ENCODE measurements at regions not wholly inside any gene's neighbourhood (a gene's known extent, or its start where the extent isn't known, plus 50 kb on each side); places are given as distances from the start of the nearest gene placed in this dataset.

DNA sequence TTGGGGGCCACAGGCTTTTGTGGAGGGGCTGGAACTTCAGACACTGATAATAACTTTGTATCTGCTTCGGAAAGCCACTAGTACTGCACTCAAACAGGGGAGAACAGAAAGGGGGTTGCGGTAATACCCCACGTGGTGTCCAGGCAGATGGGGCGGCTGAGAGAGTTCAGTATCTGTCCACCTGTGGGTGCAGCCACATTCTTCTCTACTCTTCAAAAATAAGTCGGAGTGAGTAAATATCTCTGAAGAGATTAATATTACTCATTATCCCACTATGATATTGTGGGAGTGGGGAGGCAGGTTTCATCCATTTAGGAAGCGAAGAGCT lies 102.1 kb upstream of the SSBP2 start:
- no peak for TF ChIP-seq ZNF274 (IDR thresholded peaks at IDR 0.05; ENCODE audit: low read depth, low read length)
- TF ChIP-seq SUZ12 (IDR thresholded peaks at IDR 0.05; ENCODE audit: extremely low read depth, insufficient read depth, insufficient read length) = no peak
- no peak for TF ChIP-seq YY1 (IDR thresholded peaks at IDR 0.05; ENCODE audit: insufficient read depth, insufficient read length)
